MCF 10A (cell line): ENCODE measurements at regions not wholly inside any gene's neighbourhood (a gene's known extent, or its start where the extent isn't known, plus 50 kb on each side); places are given as distances from the start of the nearest gene placed in this dataset.

Experiments used
- BruUV-seq: library from RNA; stranded (reverse); fragments of 400-500 nt; replicated peaks from 2 replicates; lab custom pipeline; 2021; lab: Mats Ljungman, UMichigan
- CTCF ChIA-PET: fragments of 300-600 bp; sonication (Branson Sonifier 250); formaldehyde crosslinking; extraction: SDS; loops from one replicate; lab custom pipeline; 2021; ENCODE audit warnings: antibody characterized with exemption, inconsistent platforms; lab: Yijun Ruan, JAX
- POLR2A ChIA-PET: fragments of 300-600, 350-650 bp; sonication (Branson Sonifier 250); formaldehyde crosslinking; extraction: SDS; loops from one replicate; lab custom pipeline; 2020; ENCODE audit warnings: antibody characterized with exemption, inconsistent platforms; lab: Yijun Ruan, JAX
- DNase-seq: peaks from one replicate; pipeline ENCODE4 v3.0.0-alpha.2; 2018; ENCODE audit not compliant: unreplicated experiment
- H3K27ac Mint-ChIP-seq: one replicate; pipeline ENCODE4 v1.8.0; 2022; ENCODE audit warnings: mild to moderate bottlenecking, low read depth, mixed read lengths; ENCODE audit not compliant: unreplicated experiment
- H3K27me3 Mint-ChIP-seq: one replicate; pipeline ENCODE4 v1.8.0; 2022; ENCODE audit warnings: mixed read lengths; ENCODE audit not compliant: insufficient read depth, unreplicated experiment
- H3K36me3 Mint-ChIP-seq: one replicate; pipeline ENCODE4 v1.8.0; 2022; ENCODE audit warnings: mild to moderate bottlenecking, moderate library complexity, mixed read lengths; ENCODE audit not compliant: insufficient read depth, unreplicated experiment
- H3K4me1 Mint-ChIP-seq: one replicate; pipeline ENCODE4 v1.8.0; 2022; ENCODE audit warnings: mixed read lengths; ENCODE audit not compliant: insufficient read depth, unreplicated experiment
- H3K4me3 Mint-ChIP-seq: one replicate; pipeline ENCODE4 v1.8.0; 2022; ENCODE audit warnings: mild to moderate bottlenecking, moderate library complexity, mixed read lengths; ENCODE audit not compliant: unreplicated experiment
- H3K9me3 Mint-ChIP-seq: one replicate; pipeline ENCODE4 v1.8.0; 2022; ENCODE audit warnings: mixed read lengths; ENCODE audit not compliant: unreplicated experiment
- CTCF ChIP-seq: fragments of 200-600 bp; IDR thresholded peaks from one replicate; pipeline ENCODE4 v1.8.0; 2022; ENCODE audit warnings: antibody characterized with exemption, mild to moderate bottlenecking; ENCODE audit not compliant: unreplicated experiment
- intact Hi-C: fragments of 100-400 bp; cut with micrococcal nuclease; formaldehyde crosslinking; loops from 2 replicates; pipeline ENCODE4 v1.14.1; 2022

DNA sequence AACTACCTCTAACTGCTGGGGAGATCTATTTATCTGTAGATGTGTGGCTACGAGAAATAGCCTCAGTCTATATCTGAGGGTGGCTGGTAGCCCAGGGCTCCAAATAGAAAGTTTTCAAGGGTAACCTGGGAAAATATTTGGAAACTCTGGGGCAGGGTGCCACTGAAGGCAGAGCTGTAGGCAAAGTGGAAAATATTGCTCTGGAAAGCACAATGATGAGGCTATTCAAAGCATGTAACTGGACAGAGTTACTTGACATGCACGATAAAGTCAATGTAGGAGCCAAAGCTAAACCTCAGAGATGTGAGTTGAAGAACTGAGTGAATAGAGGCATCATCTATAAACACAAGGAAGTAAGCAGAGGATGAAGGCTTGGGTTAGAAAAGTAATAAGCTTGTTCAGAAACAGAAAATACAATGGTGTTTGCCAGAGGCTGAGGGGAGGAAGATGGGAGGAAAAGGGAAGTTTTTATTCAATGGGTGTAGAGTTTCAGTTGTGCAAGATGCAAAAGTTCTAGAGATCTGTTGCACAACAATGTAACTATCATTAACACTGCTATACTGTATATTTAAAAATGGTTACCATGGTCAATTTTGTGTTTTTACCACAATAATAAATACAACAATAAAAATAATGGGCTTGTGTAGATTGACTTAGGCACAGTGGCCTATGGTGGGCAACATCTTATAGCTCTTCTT, 171.6 kb downstream of the MBD2 start:
- Mint-ChIP-seq H3K4me1 (peaks cover 5% of the 10 kb centered on the region), H3K9me3 (no peaks in the 10 kb centered on the region), H3K36me3 (no peaks in the 10 kb centered on the region), H3K4me3 (no peak overlapping the region), H3K27ac (no peak overlapping the region), H3K27me3 (no peaks in the 10 kb centered on the region)
- intact Hi-C loops: no loop called here
- POLR2A ChIA-PET: no interaction called here
- TF ChIP-seq CTCF: no peak
- CTCF ChIA-PET: interaction anchor here (0.6 to 1.8 kb wide), 4 partner anchors 20 to 607 kb away, joined by 3 to 5 read pairs (median 4); no protein-coding TSS in a partner anchor
- DNase-seq: peak; percentile 35
- BruUV-seq: no TSS peak

- no peak overlapping the region for H3K27ac Mint-ChIP-seq
- H3K9me3 Mint-ChIP-seq: no peaks in the 10 kb centered on the region
- BruUV-seq: no TSS peak
- POLR2A ChIA-PET: no interaction called here
- no peaks in the 10 kb centered on the region for H3K27me3 Mint-ChIP-seq
- intact Hi-C loops: no loop called here
- no peak for TF ChIP-seq CTCF
- CTCF ChIA-PET: interaction anchor here (1.5 to 1.8 kb wide), 2 partner anchors 19 to 352 kb away, joined by 4 to 5 read pairs; no protein-coding TSS in a partner anchor
- DNase-seq: no peak
- H3K4me3 Mint-ChIP-seq: no peak overlapping the region
- peaks cover 5% of the 10 kb centered on the region for H3K4me1 Mint-ChIP-seq
- H3K36me3 Mint-ChIP-seq: no peaks in the 10 kb centered on the region
Measured at GRCh38 chr18:54052259-54052658, 172.2 kb downstream of the MBD2 start.

DNA sequence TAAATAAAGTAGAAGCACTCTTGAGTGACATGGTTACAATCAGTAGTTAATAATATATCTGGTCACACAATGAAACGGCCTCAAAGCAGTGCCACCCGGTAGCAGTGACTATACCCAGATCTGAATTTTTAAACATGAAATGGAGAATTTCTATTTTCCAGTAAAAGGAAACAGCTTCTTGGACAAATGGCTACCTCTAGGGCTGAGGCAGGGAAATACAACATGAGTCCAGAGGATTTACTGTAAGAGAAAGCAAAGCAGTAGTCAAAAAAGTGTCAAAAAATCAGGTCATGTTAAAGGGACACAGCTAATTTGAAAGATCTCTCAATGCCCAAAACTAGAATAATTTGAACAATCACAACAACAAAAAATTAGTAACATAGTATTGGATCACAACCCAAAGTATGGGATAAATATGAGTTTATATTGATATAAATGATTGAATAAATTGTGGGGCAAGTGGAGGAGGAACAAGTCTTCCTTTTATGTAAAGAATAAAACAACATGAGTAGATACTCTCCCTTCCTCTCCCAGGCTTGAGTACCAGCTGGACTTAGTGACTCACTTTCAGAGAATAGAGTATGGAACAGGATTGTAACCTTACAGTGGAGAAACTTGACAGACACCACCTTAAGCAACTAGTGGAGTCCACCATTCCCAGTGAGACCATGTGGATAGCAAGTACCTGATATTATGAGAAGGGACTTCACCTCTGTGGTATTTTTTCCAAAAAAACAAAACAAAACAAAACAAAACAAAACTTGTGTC, 180.8 kb downstream of the MBD2 start:
- POLR2A ChIA-PET: no interaction called here
- Mint-ChIP-seq H3K4me1 (peaks cover 6% of the 10 kb centered on the region), H3K9me3 (no peaks in the 10 kb centered on the region), H3K27ac (peak overlapping the region; percentile 53), H3K4me3 (no peak overlapping the region), H3K27me3 (no peaks in the 10 kb centered on the region), H3K36me3 (no peaks in the 10 kb centered on the region)
- intact Hi-C loops: no loop called here
- no TSS peak for BruUV-seq
- peak; percentile 30 for DNase-seq
- CTCF ChIA-PET: no interaction called here
- no peak for TF ChIP-seq CTCF

GRCh38 chr18:54035927-54036326, 188.5 kb downstream of the MBD2 start:
- no peaks in the 10 kb centered on the region for H3K27me3 Mint-ChIP-seq
- ChIA-PET POLR2A (no interaction called here), CTCF (interaction anchor here (0.6 kb wide), 2 partner anchors 14 to 50 kb away, joined by 3 to 6 read pairs; no protein-coding TSS in a partner anchor)
- no peak overlapping the region for H3K4me3 Mint-ChIP-seq
- no peaks in the 10 kb centered on the region for H3K4me1 Mint-ChIP-seq
- DNase-seq: no peak
- H3K27ac Mint-ChIP-seq: no peak overlapping the region
- H3K36me3 Mint-ChIP-seq: no peaks in the 10 kb centered on the region
- intact Hi-C loops: no loop called here
- no peak for TF ChIP-seq CTCF
- BruUV-seq: no TSS peak
- H3K9me3 Mint-ChIP-seq: no peaks in the 10 kb centered on the region
